NOMO-1 treated with DMSO at 0.1 percent for 48 hours (cell line): ENCODE measurements at regions not wholly inside any gene's neighbourhood (a gene's known extent, or its start where the extent isn't known, plus 50 kb on each side); places are given as distances from the start of the nearest gene placed in this dataset.

Experiments used
- DNase-seq: peaks from one replicate; lab custom pipeline; 2025; ENCODE audit not compliant: unreplicated experiment; lab: John Stamatoyannopoulos, UW

GRCh38 chrX:15985937-15986336 lies 131.3 kb upstream of the AP1S2 start:
- DNase-seq, result no peak

- DNase-seq, result no peak
These were observed 128.4 kb upstream of the AP1S2 start for GRCh38 chrX:15983034-15983433.

GRCh38 chrX:15977644-15978043 lies 123.0 kb upstream of the AP1S2 start:
- DNase-seq, result peak; percentile 93

- DNase-seq, result peak; percentile 60
These were observed 121.8 kb upstream of the AP1S2 start for GRCh38 chrX:15976396-15976795.

GRCh38 chrX:15973946-15974345 lies 119.3 kb upstream of the AP1S2 start:
- peak; percentile 67 for DNase-seq

- peak; percentile 55 for DNase-seq
These were observed 118.7 kb upstream of the AP1S2 start for GRCh38 chrX:15973299-15973698.

GRCh38 chrX:15971696-15972095 lies 117.1 kb upstream of the AP1S2 start:
- no peak for DNase-seq

GRCh38 chrX:15963858-15964257 lies 109.2 kb upstream of the AP1S2 start:
- no peak for DNase-seq

- no peak for DNase-seq
These were observed 105.6 kb upstream of the AP1S2 start for GRCh38 chrX:15960237-15960636.

GRCh38 chrX:15956681-15957080 lies 102.1 kb upstream of the AP1S2 start:
- DNase-seq, result no peak

- no peak for DNase-seq
These were observed 99.2 kb upstream of the AP1S2 start for GRCh38 chrX:15953801-15954200.

- DNase-seq, result no peak
These were observed 97.6 kb upstream of the AP1S2 start for GRCh38 chrX:15952212-15952611.

GRCh38 chrX:15948318-15948660 lies 93.7 kb upstream of the AP1S2 start:
- DNase-seq, result no peak

GRCh38 chrX:15947648-15948317 lies 93.2 kb upstream of the AP1S2 start:
- no peak for DNase-seq

GRCh38 chrX:15946783-15947580 lies 92.4 kb upstream of the AP1S2 start:
- DNase-seq, result peak; percentile 47

- no peak for DNase-seq
These were observed 88.8 kb upstream of the AP1S2 start for GRCh38 chrX:15943391-15943790.

- no peak for DNase-seq
These were observed 87.7 kb upstream of the AP1S2 start for GRCh38 chrX:15942307-15942706.

- peak; percentile 85 for DNase-seq
These were observed 85.1 kb upstream of the AP1S2 start for GRCh38 chrX:15939737-15940136.

- DNase-seq, result no peak
These were observed 83.5 kb upstream of the AP1S2 start for GRCh38 chrX:15938072-15938471.

GRCh38 chrX:15931362-15931761 lies 76.7 kb upstream of the AP1S2 start:
- peak; percentile 61 for DNase-seq

- peak; percentile 59 for DNase-seq
These were observed 76.0 kb upstream of the AP1S2 start for GRCh38 chrX:15930585-15930984.

- DNase-seq, result no peak
These were observed 74.6 kb upstream of the AP1S2 start for GRCh38 chrX:15929194-15929593.

- no peak for DNase-seq
These were observed 72.0 kb upstream of the AP1S2 start for GRCh38 chrX:15926622-15927021.
